ENCODE measurements at regions not wholly inside any gene's neighbourhood (a gene's known extent, or its start where the extent isn't known, plus 50 kb on each side); places are given as distances from the start of the nearest gene placed in this dataset.
"Not testable (repeated sequence)": the region's sequence is repeated elsewhere in the genome, so short reads cannot be mapped to it uniquely, and the experiment has no call there.

DNA sequence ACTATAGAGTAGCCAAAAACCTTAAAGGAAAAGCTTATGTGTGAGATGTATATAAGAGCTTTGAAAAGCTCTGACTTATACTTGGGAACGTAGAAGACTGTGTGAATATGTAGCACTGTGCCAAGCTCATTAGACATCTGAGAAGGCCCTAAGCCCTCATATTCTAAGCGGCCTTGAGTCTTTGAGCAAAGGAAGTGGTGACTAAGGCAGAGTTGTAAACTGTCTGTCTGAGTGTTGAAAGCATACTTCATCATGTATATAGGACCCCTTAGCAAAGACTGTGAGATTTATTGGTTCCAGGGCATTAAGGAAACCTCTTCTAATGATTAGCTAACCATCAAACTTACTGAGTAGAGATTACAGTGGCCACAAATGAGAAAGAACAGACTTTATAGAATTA is 153.3 kb upstream of the LYPLAL1 start:
- no peak for DNase-seq

DNA sequence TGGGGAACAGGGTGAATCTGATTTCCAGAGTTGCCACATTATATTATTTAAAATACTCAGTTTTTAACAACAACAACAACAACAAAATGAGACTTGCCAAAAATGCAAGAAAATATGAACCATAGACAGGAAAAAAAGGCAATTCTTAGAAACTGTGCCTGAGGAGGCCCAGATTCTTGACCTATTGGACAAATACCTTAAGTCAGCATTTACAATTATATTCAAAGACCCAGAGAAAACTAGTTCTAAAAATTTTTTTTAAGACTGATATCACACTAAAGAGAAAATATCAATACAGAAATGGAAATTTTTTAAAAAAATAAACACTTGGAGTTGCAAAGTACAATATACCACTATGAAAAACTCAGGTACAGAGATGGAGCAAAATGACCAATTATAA is 152.8 kb upstream of the LYPLAL1 start:
- DNase-seq, result no peak

DNA sequence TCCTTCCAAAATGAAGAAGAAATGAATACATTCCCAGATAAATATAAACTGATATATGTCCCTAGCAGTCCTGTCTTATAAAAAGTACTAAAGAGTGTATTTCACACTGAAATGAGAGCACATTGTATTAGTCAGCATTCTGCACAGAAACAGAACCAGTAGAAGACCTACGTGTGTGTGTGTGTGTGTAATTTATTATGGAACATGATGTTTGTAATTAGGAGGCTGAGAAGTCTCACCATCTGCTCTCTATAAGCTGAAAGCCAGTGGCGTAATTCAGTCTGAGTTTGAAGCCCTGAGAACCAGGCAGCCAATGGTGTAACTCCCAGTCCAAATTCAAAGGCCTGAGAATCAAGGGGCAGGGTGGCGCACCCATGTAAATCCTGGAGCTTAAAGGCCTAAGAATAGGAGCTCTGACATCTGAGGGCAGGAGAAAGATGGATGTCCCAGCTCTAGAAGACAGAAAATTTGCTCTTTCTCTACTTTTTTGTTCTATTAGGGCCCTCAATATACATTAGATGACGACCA is 146.5 kb upstream of the LYPLAL1 start:
- DNase-seq, result no peak

DNA sequence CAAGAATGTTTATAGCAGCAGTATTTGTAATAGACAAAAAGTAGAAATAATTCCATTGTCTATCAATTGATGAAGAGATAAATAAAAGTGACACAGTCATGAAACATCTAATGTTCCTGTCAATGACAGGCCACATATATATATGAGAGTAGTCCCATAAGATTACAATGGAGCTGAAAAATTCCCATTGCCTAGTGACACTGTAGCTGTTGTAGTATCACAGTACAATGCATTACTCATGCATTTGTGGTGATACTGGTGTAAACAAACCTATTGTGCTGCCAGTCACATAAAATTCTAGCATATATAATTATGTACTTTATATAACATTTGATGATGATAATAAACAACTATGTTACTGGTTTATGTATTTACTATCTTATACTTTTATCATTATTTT is 141.9 kb upstream of the LYPLAL1 start:
- no peak for DNase-seq

GRCh38 chr1:219038398-219038797 is 135.3 kb upstream of the LYPLAL1 start:
- DNase-seq, result no peak

DNA sequence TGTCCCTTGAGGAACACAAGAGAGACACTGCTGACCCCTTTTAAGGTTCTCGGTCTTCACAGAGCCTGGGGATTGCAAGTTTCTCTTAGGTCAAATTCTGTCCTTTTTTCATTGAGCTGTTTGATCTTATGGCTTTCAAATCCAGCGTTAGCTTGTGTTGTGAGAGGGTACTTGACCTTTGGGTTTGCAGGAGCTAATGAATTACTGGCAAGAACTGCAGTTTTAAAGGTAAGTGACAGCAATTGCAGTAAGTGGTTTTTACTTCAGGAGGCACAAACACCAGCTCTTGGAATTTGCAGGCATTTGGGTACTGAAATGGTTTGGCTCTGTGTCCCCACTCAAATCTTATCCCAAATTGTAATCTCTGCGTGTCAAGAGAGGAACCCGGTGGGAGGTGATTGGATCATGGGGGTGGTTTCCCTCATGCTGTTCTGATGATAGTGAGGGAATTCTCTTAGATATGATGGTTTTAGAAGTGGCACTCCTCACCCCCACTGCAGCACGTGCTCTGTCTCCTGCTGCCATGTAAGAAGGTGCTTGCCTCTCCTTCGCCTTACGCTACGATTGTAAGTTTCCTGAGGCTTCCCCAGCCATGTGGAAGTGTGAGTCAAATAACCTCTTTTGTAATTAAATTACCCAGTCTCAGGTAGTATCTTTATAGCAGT is 134.5 kb upstream of the LYPLAL1 start:
- no peak for DNase-seq

DNA sequence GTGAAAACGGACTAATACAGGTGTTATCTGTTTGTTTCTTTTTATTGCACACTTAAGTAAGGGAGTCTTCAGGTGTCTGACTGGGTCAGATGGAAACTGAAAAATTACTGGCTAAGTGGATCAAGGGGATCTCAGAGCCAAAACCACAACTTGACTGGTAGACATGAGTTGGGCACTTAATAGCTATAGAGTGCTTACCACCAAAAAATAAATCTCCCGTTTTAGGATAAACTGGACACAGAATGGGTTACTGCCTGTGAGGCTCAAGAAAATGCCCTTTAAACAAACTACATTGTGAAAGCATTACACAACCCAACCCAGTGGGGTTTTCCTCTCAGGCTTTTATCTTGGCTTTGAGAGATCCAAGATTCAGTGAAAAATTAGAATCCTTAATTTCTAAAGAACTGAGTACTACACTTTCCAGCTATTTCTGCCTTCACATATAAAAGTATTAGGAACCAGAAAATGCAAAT is 134.0 kb upstream of the LYPLAL1 start:
- DNase-seq, result no peak

DNA sequence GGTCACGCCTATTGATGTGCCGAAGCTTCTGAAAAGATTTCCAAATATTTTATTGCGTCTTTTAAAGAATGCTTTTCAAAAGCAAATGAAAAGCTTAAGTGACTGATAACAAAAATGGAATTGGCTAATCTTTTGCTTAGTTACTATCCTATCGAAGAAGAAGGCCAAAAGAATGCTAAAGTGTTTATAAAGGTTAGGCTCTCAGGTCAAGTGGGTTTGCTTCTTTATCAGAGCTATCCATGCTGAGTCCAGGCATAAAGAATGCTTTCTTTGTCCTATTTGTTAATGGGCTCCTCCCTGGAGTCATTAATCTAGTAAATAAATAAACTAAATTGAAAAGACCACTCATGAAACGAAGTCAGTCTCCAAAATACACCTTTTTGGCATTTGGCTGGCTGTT is 133.4 kb upstream of the LYPLAL1 start:
- DNase-seq, result no peak

GRCh38 chr1:219041141-219041540 is 132.5 kb upstream of the LYPLAL1 start:
- no peak for DNase-seq

DNA sequence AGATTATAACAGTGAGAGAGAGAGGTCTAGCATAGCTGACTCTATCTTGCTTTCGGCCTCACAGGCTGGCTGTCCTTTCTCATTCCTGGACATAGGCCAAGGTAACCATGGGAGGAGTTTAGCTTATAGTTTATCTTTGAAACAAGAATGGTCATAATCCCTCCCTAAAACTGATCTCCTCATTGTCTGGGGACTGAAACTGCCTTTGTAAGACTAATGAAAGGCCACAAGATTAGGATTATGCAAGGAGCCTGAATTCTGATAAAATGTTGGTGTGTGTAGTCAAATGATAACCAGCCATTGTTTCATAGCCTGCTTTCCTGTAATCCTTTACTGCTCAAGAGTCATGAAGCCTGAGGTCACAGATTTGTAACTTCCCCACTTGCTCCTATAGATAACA is 131.9 kb upstream of the LYPLAL1 start:
- no peak for DNase-seq

- DNase-seq, result no peak
Observed at GRCh38 chr1:219042769-219043168, 130.9 kb upstream of the LYPLAL1 start.

DNA sequence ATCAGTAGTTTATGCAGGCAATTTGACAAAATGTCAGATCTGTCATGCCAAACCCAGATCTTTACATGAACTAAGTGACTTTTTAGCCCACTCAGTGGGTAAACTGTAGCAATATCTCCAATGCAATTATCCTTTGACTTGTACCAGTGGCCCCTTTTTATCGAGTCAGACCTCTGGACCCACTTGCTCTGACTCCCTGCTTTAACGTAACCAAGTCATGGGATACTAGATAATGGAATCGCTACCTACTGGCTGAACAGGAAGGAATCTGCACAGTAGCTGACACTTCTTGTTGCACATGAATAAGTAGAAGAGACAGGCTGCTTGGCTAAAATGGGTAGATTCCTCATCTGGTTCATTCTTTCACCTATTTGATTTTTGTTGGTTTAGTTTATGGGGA is 128.4 kb upstream of the LYPLAL1 start:
- DNase-seq, result no peak

DNA sequence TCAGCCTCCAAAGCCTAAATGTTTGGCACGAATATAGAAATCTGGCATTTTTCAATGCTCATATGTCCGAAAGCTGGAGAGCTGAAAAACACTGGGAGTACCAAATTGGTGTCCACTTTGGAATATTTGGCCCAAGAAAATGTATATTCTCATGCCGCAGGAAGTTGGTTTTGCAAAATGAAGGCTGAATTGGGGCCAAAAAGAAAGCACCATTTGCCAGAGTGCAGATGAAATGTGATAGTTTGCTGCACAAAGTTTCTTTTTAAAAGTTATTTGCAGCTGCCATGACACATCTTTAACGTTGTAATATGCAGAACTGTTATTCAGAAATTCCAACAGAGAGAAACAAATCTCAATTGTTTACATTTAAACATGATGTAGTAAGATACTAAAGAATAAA is 124.2 kb upstream of the LYPLAL1 start:
- DNase-seq, result no peak

- DNase-seq, result no peak
Observed at GRCh38 chr1:219050086-219050821, 123.4 kb upstream of the LYPLAL1 start.

GRCh38 chr1:219050822-219051125 is 122.9 kb upstream of the LYPLAL1 start:
- DNase-seq, result no peak

DNA sequence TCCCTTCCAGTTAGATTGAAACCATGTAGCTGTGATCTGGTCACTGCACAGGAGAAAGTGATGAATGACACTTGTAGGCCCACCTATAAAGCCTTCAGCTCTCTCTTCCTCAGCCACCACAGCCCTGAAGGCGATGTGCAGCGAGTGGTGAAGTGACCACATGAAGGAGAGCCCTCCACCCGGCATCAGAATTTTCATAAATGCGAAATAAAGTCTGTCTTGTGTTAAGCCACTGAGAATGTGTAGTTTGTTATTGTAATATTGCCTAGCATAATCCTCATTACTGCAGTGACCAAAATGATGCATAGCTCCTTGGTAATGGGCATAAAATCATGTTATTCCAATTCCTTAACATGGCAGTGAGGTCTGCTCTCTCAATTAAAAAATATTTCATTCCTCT is 122.1 kb upstream of the LYPLAL1 start:
- no peak for DNase-seq

DNA sequence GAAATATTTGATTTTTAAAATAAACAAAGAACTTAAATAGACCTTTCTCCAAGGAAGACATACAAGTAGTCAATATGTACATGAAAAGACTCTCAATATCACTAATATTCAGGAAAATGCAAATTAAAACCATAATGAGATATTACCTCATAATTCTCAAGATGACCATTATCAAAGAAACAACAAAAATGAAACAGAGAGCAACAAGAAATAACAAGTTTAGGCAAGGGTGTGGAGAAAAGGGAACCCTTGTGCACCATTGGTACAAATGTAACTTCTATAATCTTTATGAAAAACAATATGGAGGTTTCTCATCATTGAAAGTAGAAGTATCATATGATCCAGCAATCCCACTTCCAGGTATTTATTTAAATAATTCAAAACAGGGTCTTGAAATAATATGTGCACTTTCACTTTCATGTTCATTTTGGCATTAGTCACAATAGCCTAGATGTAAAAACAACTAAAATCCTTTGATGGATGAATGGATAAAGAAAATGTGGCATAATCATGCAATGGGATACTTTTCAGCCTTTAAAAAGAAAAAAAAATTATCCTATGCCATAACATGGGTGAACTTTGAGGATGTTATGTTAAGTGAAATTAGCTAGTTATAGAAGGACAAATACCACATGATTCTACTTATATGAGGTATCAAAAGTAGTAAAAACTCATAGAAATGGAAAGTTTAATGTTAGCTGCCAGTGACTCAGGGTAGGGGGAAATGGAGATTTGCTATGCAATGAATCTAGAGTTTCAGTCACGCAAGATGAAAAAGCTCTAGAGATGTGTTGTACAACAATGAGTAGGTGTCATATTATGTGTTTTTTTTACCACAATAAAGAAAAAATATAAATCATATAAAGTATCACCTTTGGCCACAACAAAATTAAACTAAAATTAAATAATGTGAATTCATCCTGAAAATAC is 114.5 kb upstream of the LYPLAL1 start:
- no peak for DNase-seq

- no peak for DNase-seq
Observed at GRCh38 chr1:219060798-219061197, 112.9 kb upstream of the LYPLAL1 start.

GRCh38 chr1:219062161-219062560 is 111.5 kb upstream of the LYPLAL1 start:
- DNase-seq, result no peak

DNA sequence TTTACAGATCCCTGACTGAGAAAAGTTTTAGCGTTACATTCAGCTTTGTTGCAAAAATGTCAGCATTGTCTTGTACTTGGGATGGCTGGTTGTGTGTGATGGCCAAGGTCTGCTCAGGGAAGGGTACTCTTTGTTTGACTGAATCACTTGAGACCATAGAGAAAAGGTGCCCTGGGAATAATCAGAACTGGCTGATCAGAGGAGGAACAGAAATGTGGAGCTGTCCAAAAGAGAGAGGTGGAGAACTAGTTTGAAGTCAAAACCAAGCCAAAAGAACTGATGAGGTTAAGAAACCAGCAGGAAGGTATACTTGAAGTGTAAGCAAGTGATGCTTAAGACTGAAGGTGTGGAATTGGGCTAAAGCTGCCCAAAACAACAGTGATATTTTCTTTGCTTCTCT is 107.6 kb upstream of the LYPLAL1 start:
- no peak for DNase-seq

- DNase-seq, result no peak
Observed at GRCh38 chr1:219066631-219067349, 106.9 kb upstream of the LYPLAL1 start.

DNA sequence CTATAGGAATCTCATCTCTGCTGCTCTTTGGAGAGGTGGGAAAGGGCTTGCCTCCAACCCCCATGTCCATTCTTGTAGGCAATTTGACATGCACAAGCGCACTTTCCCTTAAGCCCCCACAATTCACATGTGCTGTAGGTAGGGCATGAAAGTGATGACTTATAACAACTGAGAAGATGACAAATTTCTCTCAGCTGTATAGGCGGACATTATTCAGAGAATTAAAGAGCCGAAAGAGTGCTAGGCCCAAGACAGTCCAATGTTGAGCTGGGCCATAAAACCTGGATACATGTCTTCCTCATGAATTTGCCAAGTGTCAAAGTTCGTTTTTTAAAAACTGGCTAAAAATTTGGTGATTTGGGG is 106.3 kb upstream of the LYPLAL1 start:
- no peak for DNase-seq

- not testable (repeated sequence) for DNase-seq
Observed at GRCh38 chr1:219070395-219070794, 103.3 kb upstream of the LYPLAL1 start.
